SU-DHL-6 (cell line): ENCODE measurements at regions not wholly inside any gene's neighbourhood (a gene's known extent, or its start where the extent isn't known, plus 50 kb on each side); places are given as distances from the start of the nearest gene placed in this dataset.

ENCODE experiments used
- H2AFZ ChIP-seq: fragments of 200-600 bp; sonication (generic); 2 replicates; pipeline ENCODE4 v1.6.1; 2014; ENCODE audit warnings: low read depth, mild to moderate bottlenecking, moderate library complexity, mixed read lengths, antibody characterized with exemption, low read length; ENCODE audit not compliant: severe bottlenecking
- H3F3A ChIP-seq: fragments of 200-600 bp; shearing (Covaris generic); 2 replicates; pipeline ENCODE4 v1.6.0; 2016; ENCODE audit warnings: antibody characterized with exemption, mild to moderate bottlenecking; ENCODE audit not compliant: insufficient read depth
- H3K27ac ChIP-seq: fragments of 200-600 bp; sonication (generic); 2 replicates; pipeline ENCODE4 v1.5.1; 2016; ENCODE audit warnings: low read depth, mild to moderate bottlenecking, low read length, moderate library complexity, mixed read lengths
- H3K27me3 ChIP-seq: fragments of 200-600 bp; sonication (generic), shearing (Covaris generic); 2 replicates; pipeline ENCODE4 v1.6.0; 2014; ENCODE audit warnings: mild to moderate bottlenecking, low read length
- H3K36me3 ChIP-seq: fragments of 200-600 bp; sonication (generic); 2 replicates; pipeline ENCODE4 v1.6.1; 2014; ENCODE audit warnings: mild to moderate bottlenecking, low read length, mixed read lengths
- H3K4me2 ChIP-seq: fragments of 300-600, 200-600 bp; shearing (Covaris generic), sonication (generic); 2 replicates; pipeline ENCODE4 v1.6.0; 2014; ENCODE audit warnings: low read length, low read depth, mild to moderate bottlenecking; ENCODE audit not compliant: poor library complexity, severe bottlenecking
- H3K4me3 ChIP-seq: fragments of 200-600 bp; sonication (generic); 2 replicates; pipeline ENCODE4 v1.5.1; 2014; ENCODE audit warnings: antibody characterized with exemption, low read length, mild to moderate bottlenecking, mixed read lengths; ENCODE audit not compliant: insufficient read depth, poor library complexity, severe bottlenecking
- H3K79me2 ChIP-seq: fragments of 200-600 bp; sonication (generic); 2 replicates; pipeline ENCODE4 v1.6.1; 2014; ENCODE audit warnings: mild to moderate bottlenecking, low read length, moderate library complexity; ENCODE audit not compliant: insufficient read depth
- H3K9ac ChIP-seq: fragments of 200-600 bp; sonication (generic); 2 replicates; pipeline ENCODE4 v1.7.0; 2014; ENCODE audit warnings: mild to moderate bottlenecking, low read length
- H3K9me2 ChIP-seq: fragments of 200-600 bp; sonication (generic); replicated peaks from 2 replicates; pipeline ENCODE4 v1.6.1; 2014; ENCODE audit warnings: low read length; ENCODE audit not compliant: insufficient read depth
- H3K9me3 ChIP-seq: fragments of 200-600 bp; sonication (generic); 2 replicates; pipeline ENCODE4 v1.6.1; 2014; ENCODE audit warnings: low read length, mixed read lengths; ENCODE audit not compliant: insufficient read depth
- H4K20me1 ChIP-seq: fragments of 200-600 bp; sonication (generic); 2 replicates; pipeline ENCODE4 v1.6.1; 2014; ENCODE audit warnings: low read depth, mild to moderate bottlenecking, antibody characterized with exemption, low read length, moderate library complexity, mixed read lengths
- EZH2phosphoT487 ChIP-seq: fragments of 200-600 bp; sonication (generic), shearing (Covaris generic); conservative IDR thresholded peaks from 2 replicates; pipeline ENCODE4 v1.6.1; 2018; ENCODE audit warnings: mild to moderate bottlenecking, antibody characterized with exemption, low read length, moderate library complexity, mixed read lengths
- TF ChIP-seq, protein P1 (sequence below): fragments of 200-600 bp; sonication (generic); IDR thresholded peaks from one replicate; pipeline ENCODE4 v1.5.1; 2017; ENCODE audit warnings: antibody characterized with exemption, mild to moderate bottlenecking, low read length, moderate library complexity; ENCODE audit not compliant: insufficient read depth, poor library complexity, severe bottlenecking

DNA sequence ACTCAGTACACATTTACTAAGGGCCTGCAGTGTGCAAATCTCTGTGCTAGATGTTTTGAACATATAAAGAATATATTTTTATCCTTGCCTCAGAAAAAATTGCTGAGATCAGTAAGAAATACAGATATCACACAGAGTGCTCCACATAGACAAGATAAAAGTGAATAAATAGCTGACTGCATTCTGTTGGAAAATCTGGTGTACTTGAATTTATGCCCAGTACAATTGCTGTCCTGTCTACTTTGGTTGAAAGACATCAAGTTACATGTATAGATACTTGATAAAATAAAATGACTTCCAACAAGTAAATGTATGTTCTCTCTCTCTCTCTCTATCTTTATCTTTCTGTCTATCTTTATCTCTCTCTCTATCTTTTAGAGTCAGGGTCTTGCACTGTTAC lies 381.2 kb upstream of the CBLB start:
- no peaks in the 10 kb centered on the region for H4K20me1 ChIP-seq
- H3K9me3 ChIP-seq: no peaks in the 10 kb centered on the region
- no peaks in the 10 kb centered on the region for H3K27me3 ChIP-seq
- H3K79me2 ChIP-seq: peaks cover 20% of the 10 kb centered on the region
- no peak overlapping the region for H3K4me2 ChIP-seq
- H3K36me3 ChIP-seq: peaks cover 18% of the 10 kb centered on the region
- no peak overlapping the region for H3K9ac ChIP-seq
- no peak overlapping the region for H2AFZ ChIP-seq
- H3K27ac ChIP-seq: no peak overlapping the region
- H3K9me2 ChIP-seq: no peaks in the 10 kb centered on the region
- no peak for TF ChIP-seq EZH2phosphoT487
- TF ChIP-seq, protein P1, sequence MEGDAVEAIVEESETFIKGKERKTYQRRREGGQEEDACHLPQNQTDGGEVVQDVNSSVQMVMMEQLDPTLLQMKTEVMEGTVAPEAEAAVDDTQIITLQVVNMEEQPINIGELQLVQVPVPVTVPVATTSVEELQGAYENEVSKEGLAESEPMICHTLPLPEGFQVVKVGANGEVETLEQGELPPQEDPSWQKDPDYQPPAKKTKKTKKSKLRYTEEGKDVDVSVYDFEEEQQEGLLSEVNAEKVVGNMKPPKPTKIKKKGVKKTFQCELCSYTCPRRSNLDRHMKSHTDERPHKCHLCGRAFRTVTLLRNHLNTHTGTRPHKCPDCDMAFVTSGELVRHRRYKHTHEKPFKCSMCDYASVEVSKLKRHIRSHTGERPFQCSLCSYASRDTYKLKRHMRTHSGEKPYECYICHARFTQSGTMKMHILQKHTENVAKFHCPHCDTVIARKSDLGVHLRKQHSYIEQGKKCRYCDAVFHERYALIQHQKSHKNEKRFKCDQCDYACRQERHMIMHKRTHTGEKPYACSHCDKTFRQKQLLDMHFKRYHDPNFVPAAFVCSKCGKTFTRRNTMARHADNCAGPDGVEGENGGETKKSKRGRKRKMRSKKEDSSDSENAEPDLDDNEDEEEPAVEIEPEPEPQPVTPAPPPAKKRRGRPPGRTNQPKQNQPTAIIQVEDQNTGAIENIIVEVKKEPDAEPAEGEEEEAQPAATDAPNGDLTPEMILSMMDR: no peak
- H3K4me3 ChIP-seq: no peak overlapping the region
- H3F3A ChIP-seq: peaks cover 7% of the 10 kb centered on the region; the same call in 1 of the 2 replicates

DNA sequence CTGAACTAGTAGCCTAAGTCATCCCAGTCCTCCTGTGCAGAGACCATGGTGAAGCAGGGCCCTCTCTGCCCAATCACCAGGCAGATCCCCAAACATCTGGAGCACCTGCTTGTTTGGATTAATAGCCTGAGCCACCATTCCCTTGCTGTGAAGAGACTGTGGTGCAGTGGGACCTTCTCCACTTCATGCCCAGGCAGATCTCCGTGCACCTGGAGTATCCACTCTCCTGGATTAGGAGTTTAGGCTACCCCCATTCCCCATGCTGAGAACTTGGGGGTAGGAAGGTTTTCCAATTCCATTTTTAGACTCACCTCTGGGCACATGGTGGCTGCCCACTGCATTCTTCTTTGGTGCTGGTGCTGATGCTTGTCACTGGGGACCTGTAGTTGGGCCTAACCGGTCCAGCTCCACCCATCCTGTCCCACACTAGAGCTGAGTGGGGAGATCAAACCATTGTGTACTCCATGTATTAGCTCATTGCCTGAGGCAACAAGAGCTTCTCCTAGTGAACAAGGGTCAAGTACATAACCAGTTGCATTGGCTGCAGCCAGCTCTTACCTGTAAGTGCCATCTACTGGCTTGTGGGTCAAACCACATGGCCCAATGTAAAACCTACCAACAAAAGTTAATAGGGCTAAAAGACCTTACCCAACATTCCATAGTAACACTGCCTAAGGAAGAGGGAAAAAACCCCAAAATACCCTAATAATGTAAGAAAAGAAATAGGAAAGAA lies 382.5 kb upstream of the CBLB start:
- peaks cover 18% of the 10 kb centered on the region for H3K36me3 ChIP-seq
- H3K27ac ChIP-seq: no peak overlapping the region
- H3K9me2 ChIP-seq: no peaks in the 10 kb centered on the region
- no peaks in the 10 kb centered on the region for H3K9me3 ChIP-seq
- H3K4me3 ChIP-seq: no peak overlapping the region
- no peak overlapping the region for H3K9ac ChIP-seq
- peaks cover 11% of the 10 kb centered on the region; the same call in 1 of the 2 replicates for H3F3A ChIP-seq
- no peaks in the 10 kb centered on the region for H3K27me3 ChIP-seq
- peaks cover 31% of the 10 kb centered on the region for H3K79me2 ChIP-seq
- no peak overlapping the region for H3K4me2 ChIP-seq
- TF ChIP-seq, protein P1: no peak
- no peak for TF ChIP-seq EZH2phosphoT487
- H2AFZ ChIP-seq: no peak overlapping the region
- H4K20me1 ChIP-seq: no peaks in the 10 kb centered on the region

DNA sequence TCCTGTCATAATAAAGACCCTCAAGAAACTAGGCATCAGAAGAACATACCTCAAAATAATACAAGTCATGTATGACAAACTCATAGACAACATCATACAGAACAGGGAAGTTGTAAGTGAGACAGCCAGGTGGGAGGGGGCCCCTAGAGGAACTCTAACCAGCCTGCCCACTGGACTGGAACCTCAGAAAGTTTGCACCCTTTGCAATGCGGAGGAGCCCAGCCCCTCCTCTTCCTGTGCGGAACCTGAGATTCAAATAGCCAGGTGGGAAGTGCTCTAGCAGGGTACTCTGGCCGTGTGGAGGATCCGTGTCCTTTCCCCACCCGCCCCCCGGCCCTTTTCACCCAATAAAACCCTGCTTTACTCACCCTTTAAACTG lies 387.0 kb upstream of the CBLB start:
- TF ChIP-seq EZH2phosphoT487: no peak
- TF ChIP-seq, protein P1: no peak
- Histone ChIP-seq H2AFZ (peak overlapping the region; percentile 77), H3K4me3 (peak overlapping the region; percentile 97), H3K27me3 (no peaks in the 10 kb centered on the region), H3F3A (peaks cover 14% of the 10 kb centered on the region; the same call in 1 of the 2 replicates), H3K9ac (peak overlapping the region; percentile 96), H3K79me2 (peaks cover 55% of the 10 kb centered on the region), H3K9me3 (no peaks in the 10 kb centered on the region), H3K9me2 (no peaks in the 10 kb centered on the region), H3K4me2 (peak overlapping the region; percentile 92), H4K20me1 (no peaks in the 10 kb centered on the region), H3K36me3 (peaks cover 16% of the 10 kb centered on the region), H3K27ac (peak overlapping the region; percentile 92)
